ENCODE measurements at regions not wholly inside any gene's neighbourhood (a gene's known extent, or its start where the extent isn't known, plus 50 kb on each side); places are given as distances from the start of the nearest gene placed in this dataset.
"Not testable (repeated sequence)": the region's sequence is repeated elsewhere in the genome, so short reads cannot be mapped to it uniquely, and the experiment has no call there.

GRCh38 chr6:48389146-48390043 lies 278.4 kb upstream of the PTCHD4 start:
- POLR2A ChIA-PET, result no interaction called here
- Mint-ChIP-seq H3K27ac (no peak overlapping the region), H3K4me3 (no peak overlapping the region), H3K27me3 (no peaks in the 10 kb centered on the region), H3K9me3 (peaks cover 16% of the 10 kb centered on the region), H3K4me1 (ENCODE audit: low read depth) (no peaks in the 10 kb centered on the region), H3K36me3 (no peaks in the 10 kb centered on the region)
- CTCF ChIA-PET, result no interaction called here
- intact Hi-C loops (cut with micrococcal nuclease), result no loop called here
- DNase-seq, result no peak

- no peak overlapping the region for H3K4me3 Mint-ChIP-seq
- POLR2A ChIA-PET, result no interaction called here
- H3K36me3 Mint-ChIP-seq, result no peaks in the 10 kb centered on the region
- no peaks in the 10 kb centered on the region for H3K4me1 Mint-ChIP-seq (ENCODE audit: low read depth)
- DNase-seq, result no peak
- CTCF ChIA-PET, result no interaction called here
- peaks cover 12% of the 10 kb centered on the region for H3K9me3 Mint-ChIP-seq
- H3K27me3 Mint-ChIP-seq, result no peaks in the 10 kb centered on the region
- no peak overlapping the region for H3K27ac Mint-ChIP-seq
- intact Hi-C loops (cut with micrococcal nuclease), result no loop called here
These were observed 277.0 kb upstream of the PTCHD4 start for GRCh38 chr6:48388044-48388443.

- DNase-seq, result no peak
- Mint-ChIP-seq H3K4me3 (no peak overlapping the region), H3K4me1 (ENCODE audit: low read depth) (no peaks in the 10 kb centered on the region), H3K9me3 (peaks cover 13% of the 10 kb centered on the region), H3K27ac (no peak overlapping the region), H3K27me3 (no peaks in the 10 kb centered on the region), H3K36me3 (no peaks in the 10 kb centered on the region)
- CTCF ChIA-PET, result no interaction called here
- POLR2A ChIA-PET, result no interaction called here
- intact Hi-C loops (cut with micrococcal nuclease), result no loop called here
These were observed 267.9 kb upstream of the PTCHD4 start for GRCh38 chr6:48378884-48379407.

- no peak overlapping the region for H3K27ac Mint-ChIP-seq
- POLR2A ChIA-PET, result no interaction called here
- H3K4me1 Mint-ChIP-seq (ENCODE audit: low read depth), result no peaks in the 10 kb centered on the region
- H3K27me3 Mint-ChIP-seq, result no peaks in the 10 kb centered on the region
- no peak overlapping the region for H3K4me3 Mint-ChIP-seq
- H3K36me3 Mint-ChIP-seq, result no peaks in the 10 kb centered on the region
- peaks cover 11% of the 10 kb centered on the region for H3K9me3 Mint-ChIP-seq
- intact Hi-C loops (cut with micrococcal nuclease), result no loop called here
- CTCF ChIA-PET, result no interaction called here
- no peak for DNase-seq
These were observed 266.1 kb upstream of the PTCHD4 start for GRCh38 chr6:48377115-48377514.

GRCh38 chr6:48371226-48371625 lies 260.2 kb upstream of the PTCHD4 start:
- H3K4me1 Mint-ChIP-seq (ENCODE audit: low read depth); intact Hi-C loops (cut with micrococcal nuclease); POLR2A ChIA-PET; CTCF ChIA-PET; H3K4me3 Mint-ChIP-seq; H3K27me3 Mint-ChIP-seq; H3K27ac Mint-ChIP-seq; H3K36me3 Mint-ChIP-seq; DNase-seq: not testable (repeated sequence)
- peaks cover 10% of the 10 kb centered on the region for H3K9me3 Mint-ChIP-seq

GRCh38 chr6:48369100-48369499 lies 258.1 kb upstream of the PTCHD4 start:
- Mint-ChIP-seq H3K9me3 (peaks cover 10% of the 10 kb centered on the region), H3K27me3 (no peaks in the 10 kb centered on the region), H3K4me3 (no peak overlapping the region), H3K4me1 (ENCODE audit: low read depth) (no peaks in the 10 kb centered on the region), H3K27ac (no peak overlapping the region), H3K36me3 (no peaks in the 10 kb centered on the region)
- ChIA-PET POLR2A (no interaction called here), CTCF (no interaction called here)
- intact Hi-C loops (cut with micrococcal nuclease), result no loop called here
- DNase-seq, result no peak

- Mint-ChIP-seq H3K9me3 (peaks cover 9% of the 10 kb centered on the region), H3K4me1 (ENCODE audit: low read depth) (no peaks in the 10 kb centered on the region)
- intact Hi-C loops (cut with micrococcal nuclease), result no loop called here
These were observed 214.7 kb upstream of the PTCHD4 start for GRCh38 chr6:48325701-48326100.

GRCh38 chr6:48318670-48319069 lies 207.7 kb upstream of the PTCHD4 start:
- intact Hi-C loops (cut with micrococcal nuclease), result no loop called here

More at GRCh38 chr6:48325701-48326100, 214.7 kb upstream of the PTCHD4 start:
- DNase-seq, result no peak
- ChIA-PET CTCF (no interaction called here), POLR2A (no interaction called here)
- Mint-ChIP-seq H3K4me3 (no peak overlapping the region), H3K27ac (no peak overlapping the region), H3K27me3 (no peaks in the 10 kb centered on the region), H3K36me3 (no peaks in the 10 kb centered on the region)

GRCh38 chr6:48315915-48316314 lies 204.9 kb upstream of the PTCHD4 start:
- no peak overlapping the region for H3K27ac Mint-ChIP-seq
- H3K4me3 Mint-ChIP-seq, result no peak overlapping the region
- no peaks in the 10 kb centered on the region for H3K27me3 Mint-ChIP-seq
- no peak for DNase-seq
- H3K36me3 Mint-ChIP-seq, result no peaks in the 10 kb centered on the region
- H3K9me3 Mint-ChIP-seq, result peaks cover 10% of the 10 kb centered on the region
- CTCF ChIA-PET, result no interaction called here
- H3K4me1 Mint-ChIP-seq (ENCODE audit: low read depth), result no peaks in the 10 kb centered on the region
- intact Hi-C loops (cut with micrococcal nuclease), result no loop called here
- POLR2A ChIA-PET, result no interaction called here

More at GRCh38 chr6:48318670-48319069, 207.7 kb upstream of the PTCHD4 start:
- no peak overlapping the region for H3K4me3 Mint-ChIP-seq
- H3K27ac Mint-ChIP-seq, result no peak overlapping the region
- no peak for DNase-seq
- H3K36me3 Mint-ChIP-seq, result no peaks in the 10 kb centered on the region
- no peaks in the 10 kb centered on the region for H3K4me1 Mint-ChIP-seq (ENCODE audit: low read depth)
- POLR2A ChIA-PET, result no interaction called here
- H3K9me3 Mint-ChIP-seq, result peaks cover 10% of the 10 kb centered on the region
- no peaks in the 10 kb centered on the region for H3K27me3 Mint-ChIP-seq
- CTCF ChIA-PET, result no interaction called here

GRCh38 chr6:48315051-48315719 lies 204.2 kb upstream of the PTCHD4 start:
- no peak overlapping the region for H3K27ac Mint-ChIP-seq
- peaks cover 10% of the 10 kb centered on the region for H3K9me3 Mint-ChIP-seq
- no peak for DNase-seq
- POLR2A ChIA-PET, result no interaction called here
- H3K36me3 Mint-ChIP-seq, result no peaks in the 10 kb centered on the region
- no peaks in the 10 kb centered on the region for H3K27me3 Mint-ChIP-seq
- intact Hi-C loops (cut with micrococcal nuclease), result no loop called here
- CTCF ChIA-PET, result no interaction called here
- no peak overlapping the region for H3K4me3 Mint-ChIP-seq
- no peaks in the 10 kb centered on the region for H3K4me1 Mint-ChIP-seq (ENCODE audit: low read depth)

- Mint-ChIP-seq H3K4me1 (ENCODE audit: low read depth) (no peaks in the 10 kb centered on the region), H3K9me3 (peaks cover 8% of the 10 kb centered on the region), H3K4me3 (no peak overlapping the region), H3K36me3 (no peaks in the 10 kb centered on the region), H3K27me3 (no peaks in the 10 kb centered on the region), H3K27ac (no peak overlapping the region)
- no peak for DNase-seq
- ChIA-PET POLR2A (no interaction called here), CTCF (no interaction called here)
- intact Hi-C loops (cut with micrococcal nuclease), result no loop called here
These were observed 200.3 kb upstream of the PTCHD4 start for GRCh38 chr6:48311301-48311700.

GRCh38 chr6:48307573-48307972 lies 196.6 kb upstream of the PTCHD4 start:
- H3K27me3 Mint-ChIP-seq, result no peaks in the 10 kb centered on the region
- DNase-seq, result no peak
- H3K4me3 Mint-ChIP-seq, result no peak overlapping the region
- H3K4me1 Mint-ChIP-seq (ENCODE audit: low read depth), result no peaks in the 10 kb centered on the region
- H3K9me3 Mint-ChIP-seq, result peaks cover 11% of the 10 kb centered on the region
- intact Hi-C loops (cut with micrococcal nuclease), result no loop called here
- no peaks in the 10 kb centered on the region for H3K36me3 Mint-ChIP-seq
- no peak overlapping the region for H3K27ac Mint-ChIP-seq
- CTCF ChIA-PET, result no interaction called here
- POLR2A ChIA-PET, result no interaction called here

GRCh38 chr6:48290595-48290994 lies 179.6 kb upstream of the PTCHD4 start:
- POLR2A ChIA-PET, result no interaction called here
- Mint-ChIP-seq H3K4me3 (no peak overlapping the region), H3K4me1 (ENCODE audit: low read depth) (no peaks in the 10 kb centered on the region), H3K36me3 (no peaks in the 10 kb centered on the region), H3K9me3 (peaks cover 21% of the 10 kb centered on the region), H3K27ac (no peak overlapping the region), H3K27me3 (no peaks in the 10 kb centered on the region)
- CTCF ChIA-PET, result no interaction called here
- intact Hi-C loops (cut with micrococcal nuclease), result no loop called here
- no peak for DNase-seq
